ENCODE measurements at regions not wholly inside any gene's neighbourhood (a gene's known extent, or its start where the extent isn't known, plus 50 kb on each side); places are given as distances from the start of the nearest gene placed in this dataset.
"Not testable (repeated sequence)": the region's sequence is repeated elsewhere in the genome, so short reads cannot be mapped to it uniquely, and the experiment has no call there.

DNA sequence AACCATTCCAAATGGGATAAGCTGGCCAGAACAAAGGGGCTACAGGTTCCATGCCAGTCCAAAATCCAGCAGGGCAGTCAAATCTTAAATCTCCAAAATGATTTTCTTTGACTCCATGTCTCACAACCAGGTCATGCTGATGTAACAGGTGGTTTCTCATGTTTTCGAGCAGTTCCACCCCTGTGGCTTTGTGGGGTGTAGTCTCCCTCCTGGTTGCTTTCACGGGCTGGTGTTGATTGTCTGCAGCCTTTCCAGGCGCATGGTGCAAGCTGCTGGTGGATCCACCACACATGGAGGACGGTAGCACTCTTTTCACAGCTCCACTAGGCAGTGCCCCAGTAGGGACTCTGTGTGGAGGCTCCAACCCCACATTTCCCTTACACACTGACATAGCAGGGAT is 425.5 kb upstream of the FTMT start:
- no peak for DNase-seq (ENCODE audit: low read depth in 4 of 4, low spot score in 3 of 4)

DNA sequence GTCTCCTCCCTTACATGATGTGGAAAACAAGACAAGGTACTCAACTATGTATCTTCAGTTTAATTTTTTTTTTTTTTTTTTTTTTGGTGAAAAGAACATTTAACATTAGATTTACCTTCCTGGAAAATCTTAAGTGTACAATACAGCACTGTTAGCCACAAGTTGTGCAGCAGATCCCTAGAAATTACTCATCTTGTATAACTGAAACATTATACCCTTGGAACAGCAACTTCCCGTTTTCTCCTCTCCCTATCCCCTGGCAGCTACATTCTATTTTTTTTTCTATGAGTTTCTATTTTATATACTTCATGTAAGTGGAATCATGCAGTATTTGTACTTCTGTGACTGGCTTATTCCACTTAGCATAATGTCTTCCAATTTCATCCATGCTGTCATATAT is 421.9 kb upstream of the FTMT start:
- DNase-seq (ENCODE audit: low read depth in 4 of 4, low spot score in 3 of 4): no peak

DNA sequence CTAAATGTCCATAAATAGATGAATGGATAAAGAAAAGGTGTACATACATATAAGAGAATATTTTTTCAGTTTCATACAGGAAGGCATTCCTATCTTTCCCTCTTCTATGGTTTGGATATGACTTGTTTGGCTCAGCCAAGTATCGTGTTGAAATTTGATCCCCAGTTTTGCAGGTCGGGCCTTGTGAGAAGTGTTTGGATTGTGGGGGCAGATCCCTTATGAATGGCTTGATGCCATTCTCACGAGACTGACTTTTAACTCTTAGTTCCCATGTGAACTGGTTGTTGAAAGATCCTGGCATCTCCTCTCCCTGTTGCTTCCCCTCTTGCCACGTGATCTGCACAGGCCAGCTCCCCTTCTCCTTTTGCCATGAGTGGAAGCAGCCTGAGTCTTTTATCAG is 421.1 kb upstream of the FTMT start:
- no peak for DNase-seq (ENCODE audit: low read depth in 4 of 4, low spot score in 3 of 4)

DNA sequence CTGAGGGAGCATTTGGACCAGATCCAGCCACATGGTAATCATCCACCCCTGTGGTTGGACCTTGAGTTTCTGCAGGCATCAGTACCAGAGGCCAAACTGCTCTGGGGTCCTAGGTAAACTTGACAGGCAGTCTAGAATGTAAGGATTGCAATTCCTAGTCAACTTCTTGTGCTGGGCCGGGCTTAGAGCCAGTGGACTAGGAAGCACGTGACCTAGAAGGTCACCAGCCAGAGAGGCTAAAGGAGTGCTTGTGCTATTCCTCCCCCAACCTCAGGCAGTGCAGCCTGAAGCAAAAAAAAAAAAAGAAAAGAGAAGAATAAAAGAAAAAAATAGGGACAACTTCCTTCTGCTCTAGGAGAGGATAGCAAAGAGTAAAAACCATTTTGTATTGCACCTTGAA is 406.2 kb upstream of the FTMT start:
- no peak for DNase-seq (ENCODE audit: low read depth in 4 of 4, low spot score in 3 of 4)

DNA sequence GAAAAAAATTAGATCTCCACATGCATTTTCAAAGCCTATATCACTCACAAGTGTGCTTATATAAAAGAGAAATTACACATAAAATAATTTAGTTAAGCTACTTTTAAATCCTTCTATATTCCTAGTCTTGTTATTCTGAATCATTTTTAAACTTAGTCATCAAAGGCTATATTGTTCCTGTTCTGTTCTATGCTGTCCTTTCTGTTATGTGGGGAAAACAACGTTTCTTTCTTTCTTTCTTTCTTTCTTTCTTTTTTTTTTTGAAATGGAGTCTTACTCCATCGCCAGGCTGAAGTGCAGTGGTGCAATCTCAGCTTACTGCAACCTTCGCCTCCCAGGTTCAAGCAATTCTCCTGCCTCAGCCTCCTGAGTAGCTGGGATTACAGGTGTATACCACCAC is 389.2 kb upstream of the FTMT start:
- no peak for DNase-seq (ENCODE audit: low read depth in 4 of 4, low spot score in 3 of 4)

DNA sequence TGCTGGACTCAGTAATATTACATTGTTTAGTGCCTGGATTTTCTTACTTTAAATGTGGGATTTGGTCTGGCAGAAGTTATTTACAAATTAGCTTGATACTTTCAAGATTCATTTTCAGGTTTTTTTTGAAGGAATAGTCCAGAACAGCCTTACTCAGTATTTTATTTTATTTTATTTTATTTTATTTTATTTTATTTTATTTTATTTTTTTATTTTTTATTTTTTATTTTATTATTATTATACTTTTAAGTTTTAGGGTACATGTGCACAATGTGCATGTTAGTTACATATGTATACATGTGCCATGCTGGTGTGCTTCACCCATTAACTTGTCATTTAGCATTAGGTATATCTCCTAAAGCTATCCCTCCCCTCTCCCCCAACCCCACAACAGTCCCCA is 380.5 kb upstream of the FTMT start:
- DNase-seq (ENCODE audit: low read depth in 4 of 4, low spot score in 3 of 4): not testable (repeated sequence)

DNA sequence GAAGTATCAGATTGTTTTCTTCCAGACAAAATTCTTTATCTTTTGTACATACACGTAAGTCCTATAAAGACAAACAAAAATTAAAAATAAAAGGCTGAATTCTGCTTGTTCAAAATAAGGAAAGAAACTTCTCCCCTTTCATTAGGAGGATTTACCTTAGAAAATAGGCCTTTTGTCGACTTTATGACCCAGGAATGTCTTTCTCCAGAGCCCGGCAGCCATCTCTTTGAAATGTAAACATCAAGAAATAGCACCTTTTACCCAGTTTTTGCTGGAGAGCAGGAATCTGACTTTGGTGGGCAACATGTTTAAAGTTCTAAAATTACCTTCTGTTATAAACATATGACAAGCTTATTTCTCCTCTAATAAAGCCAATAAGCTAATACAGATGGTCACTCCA is 373.0 kb upstream of the FTMT start:
- DNase-seq (ENCODE audit: low read depth in 4 of 4, low spot score in 3 of 4): no peak

DNA sequence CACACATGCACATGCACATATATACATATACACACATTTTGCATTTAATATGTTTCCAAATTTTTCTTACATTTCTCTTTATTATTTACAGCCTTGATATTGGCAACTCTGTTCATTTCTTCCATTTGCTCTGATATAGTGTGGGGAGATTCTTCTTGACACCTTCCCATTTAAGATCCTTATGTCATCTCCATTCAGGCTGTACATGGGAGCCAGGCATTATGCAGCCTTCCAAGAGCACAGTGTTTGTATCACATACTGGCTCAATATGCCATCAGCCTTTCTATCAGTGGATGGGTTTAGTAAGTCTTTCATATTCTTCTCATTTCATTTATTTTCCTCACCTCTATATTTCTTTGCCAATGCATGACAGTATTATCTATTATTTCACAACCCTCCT is 372.3 kb upstream of the FTMT start:
- no peak for DNase-seq (ENCODE audit: low read depth in 4 of 4, low spot score in 3 of 4)

DNA sequence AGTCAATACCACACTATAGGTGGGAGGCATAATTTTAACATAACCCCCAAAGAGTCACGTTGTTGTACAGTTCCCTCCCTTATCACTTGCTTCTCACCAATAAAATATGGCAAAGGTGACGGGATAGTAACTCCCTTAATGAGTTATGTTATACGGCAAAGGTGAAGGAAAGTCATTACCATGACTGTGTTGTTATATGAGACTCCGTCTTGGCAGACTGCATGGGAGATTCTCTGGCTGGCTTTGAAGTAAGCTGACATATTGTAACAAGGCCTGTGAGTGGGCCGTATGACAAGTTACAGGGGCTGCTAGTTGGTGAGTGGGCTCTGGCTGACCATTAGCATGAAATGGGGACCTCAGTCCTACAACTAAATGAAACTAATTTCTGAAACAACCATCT is 366.4 kb upstream of the FTMT start:
- no peak for DNase-seq (ENCODE audit: low read depth in 4 of 4, low spot score in 3 of 4)

DNA sequence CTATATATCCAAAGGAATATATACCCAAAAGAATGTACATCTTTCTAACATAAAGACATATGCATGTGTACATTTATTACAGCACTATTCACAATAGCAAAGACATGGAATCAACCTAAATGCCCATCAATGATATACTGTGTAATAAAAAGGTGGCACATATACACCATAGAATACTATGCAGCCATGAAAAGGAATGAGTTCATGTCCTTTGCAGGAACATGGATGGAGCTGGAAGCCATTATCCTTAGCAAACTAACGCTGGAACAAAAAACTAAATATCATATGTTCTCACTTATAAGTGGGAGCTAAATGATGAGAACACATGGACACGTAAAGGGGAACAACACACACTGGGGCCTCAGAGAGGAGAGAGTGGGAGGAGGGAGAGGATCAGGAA is 365.7 kb upstream of the FTMT start:
- not testable (repeated sequence) for DNase-seq (ENCODE audit: low read depth in 4 of 4, low spot score in 3 of 4)

DNA sequence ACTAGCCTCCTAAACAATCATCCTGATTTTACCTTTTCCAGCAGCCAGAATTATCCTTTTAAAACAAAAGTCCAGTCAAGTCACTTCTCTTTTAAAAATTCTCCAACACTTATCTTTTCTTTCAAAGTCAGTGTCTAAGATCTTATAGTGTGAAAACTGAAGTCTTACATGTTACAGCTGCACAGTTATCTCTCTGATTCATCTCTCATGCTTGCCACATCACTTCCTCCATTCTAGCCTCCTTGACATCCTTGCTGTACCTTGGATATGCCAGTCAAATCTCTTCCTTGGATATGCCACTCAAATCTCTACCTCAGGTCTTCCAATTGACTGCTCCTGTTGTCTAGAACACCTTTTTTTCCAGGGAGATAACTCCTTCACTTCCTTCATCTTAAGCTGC is 361.7 kb upstream of the FTMT start:
- DNase-seq (ENCODE audit: low read depth in 4 of 4, low spot score in 3 of 4): no peak

DNA sequence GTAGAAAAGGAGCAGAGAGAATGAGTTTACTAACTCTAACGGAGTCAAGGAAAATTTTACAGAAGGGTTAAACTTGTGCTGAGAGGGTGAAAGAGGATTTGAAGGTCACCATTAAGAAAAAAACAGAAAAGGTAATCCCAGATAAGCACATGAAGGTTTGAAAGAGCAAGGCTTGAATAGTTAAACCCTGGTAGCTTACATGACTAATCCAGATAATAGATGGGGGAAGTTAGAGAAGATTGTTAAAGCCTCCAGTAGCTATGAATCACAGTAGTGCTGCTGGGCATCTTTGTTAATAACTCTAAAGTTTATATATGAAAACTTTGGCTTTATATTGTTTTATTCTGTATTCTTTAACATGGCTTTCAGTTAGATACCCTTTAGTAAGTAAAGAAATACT is 354.5 kb upstream of the FTMT start:
- no peak for DNase-seq (ENCODE audit: low read depth in 4 of 4, low spot score in 3 of 4)

DNA sequence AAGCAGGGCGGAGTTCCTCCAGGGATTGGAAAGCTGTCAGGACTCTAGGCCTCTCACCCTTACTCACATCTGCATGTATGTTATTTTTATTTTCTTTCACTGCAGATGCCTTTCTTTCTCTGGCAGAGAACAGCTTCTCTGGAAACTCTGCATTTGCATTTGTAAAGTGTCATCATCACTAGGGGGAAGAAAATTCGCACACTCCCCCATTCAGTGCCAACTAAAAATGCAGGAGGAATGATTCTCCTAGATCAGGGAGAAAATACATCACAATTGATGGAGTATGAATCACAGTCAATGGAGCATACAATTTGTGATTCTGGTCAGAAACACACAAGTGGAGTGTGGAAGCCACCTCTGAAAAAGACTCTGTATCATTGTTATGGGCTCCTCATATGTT is 351.4 kb upstream of the FTMT start:
- DNase-seq (ENCODE audit: low read depth in 4 of 4, low spot score in 3 of 4): no peak

DNA sequence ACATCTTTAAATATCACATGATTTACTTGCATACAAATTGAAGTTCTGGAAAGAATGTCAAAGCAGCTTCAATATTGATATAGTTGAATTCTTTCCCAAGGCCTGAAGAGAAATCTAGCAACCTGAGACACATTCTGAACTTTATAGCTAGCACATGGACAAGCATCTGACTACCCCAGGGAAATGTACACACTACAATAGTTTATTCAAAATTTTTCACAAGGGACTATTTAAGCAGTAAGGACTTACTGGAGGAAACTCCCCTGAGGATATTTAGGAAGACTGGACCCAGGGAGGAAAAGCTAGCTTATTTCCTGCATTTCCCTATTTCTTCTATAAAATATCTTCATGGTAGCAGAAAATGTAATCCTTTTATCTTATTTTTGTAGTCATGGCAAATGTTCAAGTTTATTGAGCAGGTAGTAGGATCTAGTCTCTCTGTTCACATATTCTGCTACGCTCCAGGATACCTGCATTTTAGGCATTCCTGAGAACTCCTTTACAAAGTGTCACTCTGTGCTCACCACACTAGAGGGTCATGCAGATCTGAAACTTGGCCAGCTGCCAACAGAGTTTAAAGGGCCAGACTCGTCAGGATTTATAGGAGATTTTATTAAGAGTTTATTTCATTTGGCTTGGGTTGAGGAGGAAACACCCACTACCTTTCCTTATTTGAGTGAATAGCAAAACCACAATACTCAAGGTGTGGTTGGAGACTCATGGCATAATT is 348.4 kb upstream of the FTMT start:
- DNase-seq (ENCODE audit: low read depth in 4 of 4, low spot score in 3 of 4): peak; percentile 14 to 27 (median 23)

DNA sequence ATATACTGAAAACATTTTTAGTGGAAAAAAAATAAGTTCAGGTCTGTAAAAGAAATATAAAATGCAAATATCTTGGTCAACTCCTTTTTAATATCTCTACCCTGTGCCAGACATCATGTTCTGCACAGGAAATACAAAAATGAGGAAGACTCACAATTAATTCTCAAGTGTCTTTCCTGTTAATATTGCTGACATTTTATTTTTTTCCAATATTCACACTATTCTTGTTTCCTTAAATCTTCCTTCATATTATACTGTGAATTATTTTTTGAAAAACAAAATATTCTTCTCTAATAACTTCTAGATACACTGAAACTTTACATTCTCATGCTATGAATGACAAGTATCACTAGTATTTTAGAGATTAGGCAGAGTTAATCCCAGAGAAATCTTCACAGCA is 334.7 kb upstream of the FTMT start:
- no peak for DNase-seq (ENCODE audit: low read depth in 4 of 4, low spot score in 3 of 4)

DNA sequence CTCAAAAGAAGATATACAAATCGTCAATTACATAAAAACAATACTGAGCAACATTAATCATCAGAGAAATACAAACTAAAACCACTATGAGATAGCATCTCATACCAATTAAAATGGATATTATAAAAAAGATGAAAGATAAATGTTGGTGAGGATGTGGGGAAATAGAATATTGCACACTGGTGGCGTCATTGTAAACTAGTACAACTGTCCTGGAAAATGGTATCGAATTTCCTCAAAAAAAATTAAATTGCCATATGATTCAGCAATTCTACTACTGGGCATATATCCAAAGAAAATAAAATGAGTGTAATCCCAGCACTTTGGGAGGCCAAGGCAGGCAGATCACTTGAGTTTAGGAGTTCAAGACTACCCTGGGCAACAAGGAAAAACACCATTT is 326.0 kb upstream of the FTMT start:
- no peak for DNase-seq (ENCODE audit: low read depth in 4 of 4, low spot score in 3 of 4)

DNA sequence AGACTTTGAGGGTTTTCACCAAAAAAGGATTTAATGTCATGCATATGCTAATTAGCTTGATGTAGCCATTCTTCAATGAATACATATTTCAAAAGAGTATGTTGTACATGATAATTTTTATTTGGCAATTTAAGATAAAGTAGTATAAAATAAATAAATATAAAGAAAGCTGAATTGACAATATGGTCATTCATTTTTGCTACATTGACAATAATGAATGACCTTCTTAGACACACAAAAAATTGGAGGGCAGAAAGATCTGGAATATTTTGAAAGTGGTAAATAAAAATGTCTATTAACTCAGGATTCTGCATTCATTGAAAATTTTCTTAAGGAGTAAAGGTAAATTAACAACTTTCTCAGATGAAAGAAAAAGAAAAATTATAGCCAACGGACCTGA is 324.8 kb upstream of the FTMT start:
- DNase-seq (ENCODE audit: low read depth in 4 of 4, low spot score in 3 of 4): no peak

DNA sequence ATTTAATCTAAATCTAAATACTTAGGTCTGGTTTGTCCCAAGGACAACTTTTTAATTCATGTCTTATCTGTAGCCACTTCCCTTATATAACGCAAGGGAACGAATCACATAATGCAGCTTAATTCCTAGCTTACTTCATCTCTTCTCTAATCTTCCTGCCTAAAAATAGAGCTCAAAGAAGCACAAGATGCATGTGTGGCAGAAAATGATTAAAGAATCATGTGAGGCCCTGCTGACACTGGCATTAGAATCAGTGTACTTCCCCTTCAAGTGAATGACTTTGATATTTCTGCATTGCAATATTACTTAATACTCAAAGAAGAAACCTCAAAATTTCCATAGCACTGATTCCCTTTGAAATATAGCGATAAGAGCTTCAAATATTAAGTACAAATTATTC is 317.9 kb upstream of the FTMT start:
- DNase-seq (ENCODE audit: low read depth in 4 of 4, low spot score in 3 of 4): no peak

DNA sequence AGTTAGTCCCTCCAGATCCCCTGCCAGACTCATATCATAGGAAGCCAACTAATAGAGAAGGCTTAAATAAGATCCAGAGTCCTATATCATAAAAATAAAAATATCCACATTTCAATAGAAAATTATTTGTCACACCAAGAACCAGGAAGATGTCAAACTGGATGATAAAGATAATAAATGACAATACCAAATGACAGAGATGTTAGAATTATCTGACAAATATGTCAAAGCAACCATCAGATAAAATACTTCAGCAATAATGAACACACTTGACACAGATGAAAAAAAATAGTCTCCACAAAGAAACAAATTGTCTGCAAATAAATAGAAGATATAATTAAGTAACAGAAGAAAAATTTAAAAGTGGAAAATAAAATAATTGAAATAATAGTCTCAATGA is 300.7 kb upstream of the FTMT start:
- no peak for DNase-seq (ENCODE audit: low read depth in 4 of 4, low spot score in 3 of 4)

DNA sequence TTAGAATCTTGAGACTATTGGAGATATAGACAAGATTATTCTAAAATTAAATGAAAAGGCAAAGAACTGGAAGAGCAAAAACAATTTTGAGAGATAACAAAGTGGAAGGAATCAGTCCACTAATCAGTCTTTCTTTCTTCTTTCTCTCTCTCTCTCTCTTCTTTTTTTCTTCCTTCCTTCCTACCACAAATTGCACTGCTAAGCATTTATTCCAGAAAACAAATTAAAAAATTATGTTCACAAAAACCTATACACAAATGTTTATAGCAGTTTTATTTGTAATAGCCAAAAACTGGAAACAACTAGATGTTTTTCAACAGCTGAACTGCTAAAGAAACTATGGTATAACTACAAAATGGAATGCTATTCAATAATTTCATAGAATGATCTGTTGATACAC is 291.9 kb upstream of the FTMT start:
- DNase-seq (ENCODE audit: low read depth in 4 of 4, low spot score in 3 of 4): no peak

DNA sequence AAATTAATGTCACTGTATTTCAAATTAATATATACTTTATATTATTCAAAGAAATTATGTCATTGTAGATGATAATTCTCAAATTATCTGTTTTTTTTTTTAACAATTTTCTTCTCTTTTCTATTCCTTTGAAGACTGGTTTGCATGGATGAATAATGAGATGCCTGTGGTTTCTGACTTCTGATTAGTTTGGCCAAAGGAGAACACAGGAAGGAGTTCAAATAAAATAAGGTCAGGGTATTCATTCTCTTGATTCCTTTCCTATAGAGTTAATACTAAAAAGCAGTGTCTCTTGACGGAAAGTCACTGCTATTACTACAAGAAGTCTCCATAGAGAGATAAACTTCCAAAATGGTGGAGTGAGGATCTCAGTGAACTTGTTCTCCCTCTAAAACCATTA is 279.6 kb upstream of the FTMT start:
- DNase-seq (ENCODE audit: low read depth in 4 of 4, low spot score in 3 of 4): no peak

DNA sequence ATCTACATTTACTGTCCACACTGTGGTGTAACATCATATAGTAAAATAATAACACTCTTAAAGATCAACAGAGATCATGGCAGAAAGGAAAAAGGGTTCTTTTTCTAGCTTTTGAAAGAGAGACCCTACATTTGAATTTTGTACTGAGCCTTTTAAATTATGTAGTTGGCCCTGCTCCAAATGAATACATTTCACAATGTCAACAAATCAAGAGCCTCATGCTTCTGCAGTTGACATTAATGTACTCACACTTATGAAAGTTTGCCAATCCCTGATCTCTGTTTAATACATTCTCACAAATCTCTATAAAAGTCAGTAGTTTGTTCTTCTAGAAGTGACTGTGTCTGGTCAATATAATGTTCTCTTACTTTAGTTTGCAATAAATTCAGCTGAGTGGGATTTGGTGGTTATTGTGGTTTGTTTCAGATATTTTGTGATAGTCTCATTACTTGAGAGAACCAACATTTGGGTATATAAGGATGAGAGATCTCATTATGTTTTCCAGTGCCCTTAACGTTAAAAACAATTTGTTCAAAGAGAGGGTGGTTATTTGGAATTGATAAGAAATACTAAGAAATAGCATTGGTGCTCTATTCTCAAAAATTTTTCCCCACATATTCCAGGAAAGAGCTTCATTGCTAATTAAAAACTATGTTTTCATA is 277.8 kb upstream of the FTMT start:
- DNase-seq (ENCODE audit: low read depth in 4 of 4, low spot score in 3 of 4): no peak

DNA sequence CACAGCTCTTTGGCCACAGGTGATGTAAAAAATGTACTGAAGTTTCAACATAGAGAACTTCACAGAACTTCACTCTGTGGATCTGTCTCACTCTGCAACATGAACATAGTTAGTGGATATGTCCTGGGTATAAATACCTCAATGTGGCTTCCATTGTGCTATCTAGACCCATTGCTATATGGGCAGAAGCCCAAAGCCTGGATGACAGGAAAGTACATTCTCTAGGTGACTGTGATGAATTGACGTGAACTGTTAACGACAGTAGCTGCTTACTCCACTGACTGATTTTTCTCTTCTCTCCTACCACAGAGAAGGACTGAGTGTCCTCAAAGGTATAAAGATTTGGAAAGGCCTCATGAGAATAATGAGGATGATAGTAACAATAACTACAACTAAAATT is 270.1 kb upstream of the FTMT start:
- DNase-seq (ENCODE audit: low read depth in 4 of 4, low spot score in 3 of 4): no peak

Measured in right renal pelvis (tissue), 4 donors.